HUDEP-2 (cell line): ENCODE measurements at regions not wholly inside any gene's neighbourhood (a gene's known extent, or its start where the extent isn't known, plus 50 kb on each side); places are given as distances from the start of the nearest gene placed in this dataset.

Experiments used
- DNase-seq, 76 experiments: peaks; one replicate each; lab custom pipeline; 2025; ENCODE audit not compliant: unreplicated experiment in 76 of 76; lab: John Stamatoyannopoulos, UW

- no peak for DNase-seq
These were observed 363.7 kb downstream of the BMPER start for GRCh38 chr7:34269084-34269483.

- no peak for DNase-seq
These were observed 370.3 kb downstream of the BMPER start for GRCh38 chr7:34275624-34276023.

- no peak for DNase-seq
These were observed 371.9 kb downstream of the BMPER start for GRCh38 chr7:34277016-34277802.

GRCh38 chr7:34277803-34278199 lies 372.5 kb downstream of the BMPER start:
- no peak for DNase-seq

- DNase-seq = no peak
These were observed 375.9 kb downstream of the BMPER start for GRCh38 chr7:34281260-34281659.

- DNase-seq = no peak
These were observed 375.7 kb upstream of the NPSR1 start for GRCh38 chr7:34282271-34282670.

- no peak for DNase-seq
These were observed 361.4 kb upstream of the NPSR1 start for GRCh38 chr7:34296663-34297062.

GRCh38 chr7:34298492-34299013 lies 359.5 kb upstream of the NPSR1 start:
- no peak for DNase-seq

- no peak for DNase-seq
These were observed 359.0 kb upstream of the NPSR1 start for GRCh38 chr7:34299066-34299465.

GRCh38 chr7:34307540-34307939 lies 350.5 kb upstream of the NPSR1 start:
- DNase-seq = no peak

- DNase-seq = no peak
These were observed 349.4 kb upstream of the NPSR1 start for GRCh38 chr7:34308595-34308994.

GRCh38 chr7:34309116-34309515 lies 348.9 kb upstream of the NPSR1 start:
- DNase-seq = no peak

GRCh38 chr7:34309584-34309983 lies 348.4 kb upstream of the NPSR1 start:
- no peak for DNase-seq

GRCh38 chr7:34311591-34311990 lies 346.4 kb upstream of the NPSR1 start:
- DNase-seq = no peak

- no peak for DNase-seq
These were observed 345.4 kb upstream of the NPSR1 start for GRCh38 chr7:34312624-34313023.

GRCh38 chr7:34313289-34313688 lies 344.7 kb upstream of the NPSR1 start:
- DNase-seq = no peak

- DNase-seq = no peak
These were observed 343.0 kb upstream of the NPSR1 start for GRCh38 chr7:34315032-34315431.

GRCh38 chr7:34317039-34317438 lies 341.0 kb upstream of the NPSR1 start:
- no peak for DNase-seq

GRCh38 chr7:34320412-34320811 lies 337.6 kb upstream of the NPSR1 start:
- DNase-seq = no peak

GRCh38 chr7:34320926-34321661 lies 336.9 kb upstream of the NPSR1 start:
- peak in 45 of 76 experiments; percentile 1 to 54 (median 20) for DNase-seq

- DNase-seq = no peak
These were observed 335.2 kb upstream of the NPSR1 start for GRCh38 chr7:34322841-34323240.

GRCh38 chr7:34327681-34328080 lies 330.3 kb upstream of the NPSR1 start:
- no peak for DNase-seq
